Heart right ventricle (tissue), 16 donors: ENCODE measurements at regions not wholly inside any gene's neighbourhood (a gene's known extent, or its start where the extent isn't known, plus 50 kb on each side); places are given as distances from the start of the nearest gene placed in this dataset.

Experiments used
- ATAC-seq, 8 donors: fragments of 200-7000 bp; cut with Tn5 transposase; one replicate each; pipeline ENCODE4 v1.9.1; 2020; ENCODE audit warnings: mild to moderate bottlenecking in 8 of 8, moderate library complexity in 8 of 8, moderate number of reproducible peaks in 1 of 8
- DNase-seq, 2 donors: peaks; one replicate each; pipeline ENCODE4 v3.0.0-alpha.2; 2020
- H3K27ac ChIP-seq, 10 donors: fragments of 200-600 bp; sonication (generic) in 2 of 10; one replicate each; pipeline versions ENCODE4 v1.5.0 to v1.8.0; 2020 to 2022; ENCODE audit warnings: mild to moderate bottlenecking in 3 of 10
- H3K27me3 ChIP-seq, 7 donors: fragments of 200-600 bp; one replicate each; pipeline ENCODE4 v1.8.0; 2021 to 2022; ENCODE audit warnings: mild to moderate bottlenecking in 2 of 7
- H3K36me3 ChIP-seq, 9 donors: fragments of 200-600 bp; sonication (generic) in 1 of 9; one replicate each; pipeline versions ENCODE4 v1.5.0 to v1.8.0; 2020 to 2022; ENCODE audit warnings: mild to moderate bottlenecking in 2 of 9
- H3K4me1 ChIP-seq, 9 donors: fragments of 200-600 bp; sonication (generic) in 1 of 9; one replicate each; pipeline versions ENCODE4 v1.5.0 to v1.8.0; 2020 to 2022; ENCODE audit warnings: mild to moderate bottlenecking in 4 of 9
- H3K4me3 ChIP-seq, 10 donors: fragments of 200-600 bp; sonication (generic) in 2 of 10; one replicate each; pipeline versions ENCODE4 v1.5.0 to v1.8.0; 2020 to 2022; ENCODE audit warnings: mild to moderate bottlenecking in 7 of 10, moderate library complexity in 2 of 10
- H3K9me3 ChIP-seq, 11 donors: fragments of 200-600 bp in 10 of 11; sonication (generic) in 2 of 11; one replicate each; pipeline versions ENCODE4 v1.5.0 to v1.8.0; 2013 to 2022; ENCODE audit warnings: mild to moderate bottlenecking in 2 of 11, control low read depth in 1 of 11, moderate library complexity in 1 of 11
- CTCF ChIP-seq, 9 donors: fragments of 200-600 bp; sonication (generic) in 2 of 9; IDR thresholded peaks; one replicate each; pipeline versions ENCODE4 v1.5.0 to v1.8.0; 2021 to 2022; ENCODE audit warnings: antibody characterized with exemption in 9 of 9, mild to moderate bottlenecking in 5 of 9, moderate library complexity in 1 of 9
- WGBS, 2 donors: extraction: QIAGEN DNeasy Blood & Tissue Kit; methylation state at CpG; one replicate each; pipeline ENCODE4 v1.1.7; 2013; ENCODE audit warnings: inconsistent platforms in 1 of 2; 5-methylcytosine and 5-hydroxymethylcytosine counted together
- intact Hi-C, 10 donors: fragments of 100-400 bp; cut with DNase I; formaldehyde crosslinking; loops; one replicate each; pipeline versions ENCODE4 v1.11.1 to v1.14.2; 2022
- donor health status: Arrhythmogenic right ventricular cardiomyopathy.
- donor health status: ischemic (EF 13 %, LVEDD 7.1; RV severe dilation, severe dysfunction).
- donor health status: healthy with polysubstance abuse.
- donor health status: DM: no; HTN: yes; CAD: no.
- donor health status: DM: no; HTN: no; CAD: no.
- donor health status: ischemic (EF 25% LVEDD 6.9; RV normal size, moderate dysfunction).
- donor health status: ischemic (EF 25% LVEDD 5.7; RV mildly dilated, moderate dysfunction).
- donor health status: healthy.
- donor health status: DM: yes; HTN: yes; CAD: no.
- donor health status: Ischemic cardiomyopathy.
- donor health status: ischemic (EF 35%, LVEDD 5.7; RV mildly dilated, moderate dysfunction).
- donor health status: nonischemic (EF 11% LVEDD 7.7; RV severe dilation, severe dysfunction).
- donor health status: DM: yes; HTN: yes; CAD: no.
- donor health status: PGD.
- donor health status: ischemic (EF 29% LVEDD 5.4; RV normal size, mild dysfunction).
- donor health status: nonischemic (EF 23%, LVEDD 6.1; RV moderate dilation, normal function).

GRCh38 chr6:144778056-144778455, 492.9 kb downstream of the UTRN start:
- DNase-seq (no peak), ATAC-seq (no peak)
- 84 to 100% methylated on average over 2 of the region's 2 CpGs for WGBS, 2 donors
- Histone ChIP-seq H3K4me3 (no peak overlapping the region), H3K4me1 (no peaks in the 10 kb centered on the region), H3K36me3 (peaks cover 0 to 79% (median 28%) of the 10 kb centered on the region in 9 donors), H3K27me3 (no peaks in the 10 kb centered on the region), H3K27ac (no peak overlapping the region), H3K9me3 (no peaks in the 10 kb centered on the region)
- intact Hi-C loops = no loop called here
- TF ChIP-seq CTCF (IDR thresholded peaks at IDR 0.05) = no peak

GRCh38 chr6:144778773-144779492, 493.8 kb downstream of the UTRN start:
- no peaks in the 10 kb centered on the region for H3K4me1 ChIP-seq
- ATAC-seq (no peak), DNase-seq (no peak)
- peaks cover 0 to 78% (median 20%) of the 10 kb centered on the region in 9 donors for H3K36me3 ChIP-seq
- 99 to 100% methylated on average over 1 of the region's 1 CpG for WGBS, 2 donors
- no peaks in the 10 kb centered on the region for H3K9me3 ChIP-seq
- H3K4me3 ChIP-seq = no peak overlapping the region
- H3K27me3 ChIP-seq = no peaks in the 10 kb centered on the region
- H3K27ac ChIP-seq = no peak overlapping the region
- intact Hi-C loops = no loop called here
- peak in 3 of 9 donors; percentile 10 to 32 (median 15) for TF ChIP-seq CTCF (IDR thresholded peaks at IDR 0.05)

GRCh38 chr6:144781836-144782235, 496.7 kb downstream of the UTRN start:
- intact Hi-C loops = no loop called here
- H3K9me3 ChIP-seq = no peaks in the 10 kb centered on the region
- H3K27ac ChIP-seq = no peak overlapping the region
- DNase-seq = no peak
- ATAC-seq = no peak
- 82 to 86% methylated on average over 3 of the region's 3 CpGs for WGBS, 2 donors
- no peaks in the 10 kb centered on the region for H3K27me3 ChIP-seq
- H3K4me3 ChIP-seq = no peak overlapping the region
- no peaks in the 10 kb centered on the region for H3K4me1 ChIP-seq
- H3K36me3 ChIP-seq = peaks cover 0 to 75% (median 7%) of the 10 kb centered on the region in 9 donors
- no peak for TF ChIP-seq CTCF (IDR thresholded peaks at IDR 0.05)

DNA sequence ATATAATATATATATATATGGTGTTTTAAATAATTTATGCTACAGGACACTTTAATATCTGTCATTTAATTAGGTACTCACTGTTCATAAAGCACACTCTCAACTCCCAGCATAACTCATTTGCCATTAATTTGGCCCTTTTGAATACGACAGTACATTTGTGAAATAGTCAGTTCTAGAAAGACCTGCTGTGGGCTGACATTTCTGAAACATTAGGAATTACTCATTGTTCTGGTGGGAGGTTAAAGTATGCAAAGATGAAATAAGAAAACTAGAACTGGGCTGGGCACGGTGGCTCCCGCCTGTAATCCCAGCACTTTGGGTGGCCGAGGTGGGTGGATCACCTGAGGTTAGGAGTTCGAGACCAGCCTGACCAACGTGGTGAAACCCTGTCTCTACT, 497.5 kb downstream of the UTRN start:
- no peak overlapping the region for H3K4me3 ChIP-seq
- H3K27me3 ChIP-seq = no peaks in the 10 kb centered on the region
- H3K27ac ChIP-seq = no peak overlapping the region
- intact Hi-C loops = no loop called here
- 93 to 96% methylated on average over 6 of the region's 6 CpGs for WGBS, 2 donors
- no peaks in the 10 kb centered on the region for H3K4me1 ChIP-seq
- H3K36me3 ChIP-seq = peaks cover 0 to 79% (median 7%) of the 10 kb centered on the region in 9 donors
- ATAC-seq (no peak), DNase-seq (no peak)
- H3K9me3 ChIP-seq = no peaks in the 10 kb centered on the region
- TF ChIP-seq CTCF (IDR thresholded peaks at IDR 0.05) = no peak
